SU-DHL-6 (cell line): ENCODE measurements at regions not wholly inside any gene's neighbourhood (a gene's known extent, or its start where the extent isn't known, plus 50 kb on each side); places are given as distances from the start of the nearest gene placed in this dataset.

Experiments used
- H2AFZ ChIP-seq: fragments of 200-600 bp; sonication (generic); 2 replicates; pipeline ENCODE4 v1.6.1; 2014; ENCODE audit warnings: low read depth, mild to moderate bottlenecking, moderate library complexity, mixed read lengths, antibody characterized with exemption, low read length; ENCODE audit not compliant: severe bottlenecking
- H3F3A ChIP-seq: fragments of 200-600 bp; shearing (Covaris generic); 2 replicates; pipeline ENCODE4 v1.6.0; 2016; ENCODE audit warnings: antibody characterized with exemption, mild to moderate bottlenecking; ENCODE audit not compliant: insufficient read depth
- H3K27ac ChIP-seq: fragments of 200-600 bp; sonication (generic); 2 replicates; pipeline ENCODE4 v1.5.1; 2016; ENCODE audit warnings: low read depth, mild to moderate bottlenecking, low read length, moderate library complexity, mixed read lengths
- H3K27me3 ChIP-seq: fragments of 200-600 bp; sonication (generic), shearing (Covaris generic); 2 replicates; pipeline ENCODE4 v1.6.0; 2014; ENCODE audit warnings: mild to moderate bottlenecking, low read length
- H3K36me3 ChIP-seq: fragments of 200-600 bp; sonication (generic); 2 replicates; pipeline ENCODE4 v1.6.1; 2014; ENCODE audit warnings: mild to moderate bottlenecking, low read length, mixed read lengths
- H3K4me2 ChIP-seq: fragments of 300-600, 200-600 bp; shearing (Covaris generic), sonication (generic); 2 replicates; pipeline ENCODE4 v1.6.0; 2014; ENCODE audit warnings: low read length, low read depth, mild to moderate bottlenecking; ENCODE audit not compliant: poor library complexity, severe bottlenecking
- H3K4me3 ChIP-seq: fragments of 200-600 bp; sonication (generic); 2 replicates; pipeline ENCODE4 v1.5.1; 2014; ENCODE audit warnings: antibody characterized with exemption, low read length, mild to moderate bottlenecking, mixed read lengths; ENCODE audit not compliant: insufficient read depth, poor library complexity, severe bottlenecking
- H3K79me2 ChIP-seq: fragments of 200-600 bp; sonication (generic); 2 replicates; pipeline ENCODE4 v1.6.1; 2014; ENCODE audit warnings: mild to moderate bottlenecking, low read length, moderate library complexity; ENCODE audit not compliant: insufficient read depth
- H3K9ac ChIP-seq: fragments of 200-600 bp; sonication (generic); 2 replicates; pipeline ENCODE4 v1.7.0; 2014; ENCODE audit warnings: mild to moderate bottlenecking, low read length
- H3K9me2 ChIP-seq: fragments of 200-600 bp; sonication (generic); replicated peaks from 2 replicates; pipeline ENCODE4 v1.6.1; 2014; ENCODE audit warnings: low read length; ENCODE audit not compliant: insufficient read depth
- H3K9me3 ChIP-seq: fragments of 200-600 bp; sonication (generic); 2 replicates; pipeline ENCODE4 v1.6.1; 2014; ENCODE audit warnings: low read length, mixed read lengths; ENCODE audit not compliant: insufficient read depth
- H4K20me1 ChIP-seq: fragments of 200-600 bp; sonication (generic); 2 replicates; pipeline ENCODE4 v1.6.1; 2014; ENCODE audit warnings: low read depth, mild to moderate bottlenecking, antibody characterized with exemption, low read length, moderate library complexity, mixed read lengths
- CTCF ChIP-seq: fragments of 200-600 bp; sonication (generic); IDR thresholded peaks from one replicate; pipeline ENCODE4 v1.5.1; 2017; ENCODE audit warnings: antibody characterized with exemption, mild to moderate bottlenecking, low read length, moderate library complexity; ENCODE audit not compliant: insufficient read depth, poor library complexity, severe bottlenecking
- EZH2phosphoT487 ChIP-seq: fragments of 200-600 bp; sonication (generic), shearing (Covaris generic); conservative IDR thresholded peaks from 2 replicates; pipeline ENCODE4 v1.6.1; 2018; ENCODE audit warnings: mild to moderate bottlenecking, antibody characterized with exemption, low read length, moderate library complexity, mixed read lengths

DNA sequence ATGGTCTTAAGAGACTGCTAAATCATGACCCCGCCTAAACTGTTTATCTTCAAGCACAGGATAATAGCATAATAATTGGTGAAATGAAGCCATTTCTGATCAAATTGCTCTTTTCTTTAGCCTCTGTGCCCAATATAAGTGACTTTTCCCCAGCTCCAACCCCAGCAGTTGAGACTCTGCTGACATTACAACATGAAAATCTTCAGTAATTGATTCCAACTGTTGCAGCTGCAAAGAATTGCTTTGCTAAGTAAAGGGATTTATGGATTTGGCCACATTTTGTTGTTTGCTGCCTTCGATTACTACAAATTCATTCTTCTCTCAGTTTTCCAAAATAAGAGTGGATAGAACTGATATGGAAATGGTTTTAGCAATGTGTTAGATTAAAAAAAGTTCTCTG lies 576.7 kb upstream of the LRRC4C start:
- Histone ChIP-seq H4K20me1 (no peaks in the 10 kb centered on the region), H3K36me3 (no peaks in the 10 kb centered on the region), H3F3A (no peaks in the 10 kb centered on the region), H3K9me3 (no peaks in the 10 kb centered on the region), H3K4me3 (no peak overlapping the region), H3K4me2 (no peak overlapping the region), H3K9me2 (no peaks in the 10 kb centered on the region), H2AFZ (no peak overlapping the region), H3K9ac (no peak overlapping the region), H3K27ac (no peak overlapping the region), H3K27me3 (no peaks in the 10 kb centered on the region), H3K79me2 (no peaks in the 10 kb centered on the region)
- TF ChIP-seq CTCF (no peak), EZH2phosphoT487 (no peak)

GRCh38 chr11:42043312-42043711 lies 583.9 kb upstream of the LRRC4C start:
- no peaks in the 10 kb centered on the region for H3K27me3 ChIP-seq
- no peaks in the 10 kb centered on the region for H3F3A ChIP-seq
- no peaks in the 10 kb centered on the region for H3K36me3 ChIP-seq
- H3K9me2 ChIP-seq, result no peaks in the 10 kb centered on the region
- H3K9me3 ChIP-seq, result no peaks in the 10 kb centered on the region
- TF ChIP-seq EZH2phosphoT487 (no peak), CTCF (no peak)
- H3K4me3 ChIP-seq, result no peak overlapping the region
- no peak overlapping the region for H3K27ac ChIP-seq
- H3K9ac ChIP-seq, result no peak overlapping the region
- H3K79me2 ChIP-seq, result no peaks in the 10 kb centered on the region
- no peaks in the 10 kb centered on the region for H4K20me1 ChIP-seq
- no peak overlapping the region for H3K4me2 ChIP-seq
- H2AFZ ChIP-seq, result no peak overlapping the region

DNA sequence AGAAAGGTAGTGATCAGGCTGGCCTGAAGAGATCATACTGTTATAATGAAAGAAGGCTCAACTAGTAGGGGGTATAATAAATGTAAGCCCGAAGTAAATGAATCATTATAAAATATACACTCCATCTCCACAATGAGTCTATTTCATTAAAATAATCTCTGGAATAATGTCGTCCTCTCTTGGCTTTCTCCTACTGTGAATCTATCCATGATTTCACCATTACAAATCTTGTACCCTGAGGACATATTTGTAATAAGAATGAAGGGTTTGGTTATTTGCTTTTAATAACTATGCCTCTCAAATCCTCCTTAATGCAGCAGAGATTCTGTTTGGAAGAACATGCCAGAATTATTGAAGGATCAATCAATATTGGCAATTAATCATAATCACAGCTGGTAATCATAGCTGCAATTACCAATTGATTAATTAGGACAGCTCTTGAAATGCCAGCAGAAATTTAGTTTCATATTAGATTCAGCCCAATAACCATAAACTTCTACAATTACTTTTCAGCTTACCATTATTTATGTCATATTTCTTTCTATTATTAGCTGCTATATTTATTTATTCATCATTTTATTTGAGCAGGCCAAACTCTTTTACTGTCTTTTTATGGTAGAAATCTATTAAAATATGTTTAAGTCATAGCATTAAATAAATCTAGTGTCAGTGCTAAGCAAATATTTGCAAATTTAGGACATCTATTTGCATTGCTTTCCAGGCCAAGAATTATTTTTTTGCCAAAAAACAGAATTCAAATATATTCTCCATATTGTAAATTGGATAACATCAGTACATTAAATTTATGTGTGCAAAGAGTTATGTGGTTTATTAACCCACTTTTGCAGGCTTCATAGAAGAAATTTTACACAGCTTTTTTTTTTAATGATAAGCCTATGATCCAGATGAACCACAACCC lies 588.4 kb upstream of the LRRC4C start:
- Histone ChIP-seq H3K79me2 (no peaks in the 10 kb centered on the region), H2AFZ (no peak overlapping the region), H3K36me3 (no peaks in the 10 kb centered on the region), H3K9me3 (no peaks in the 10 kb centered on the region), H3K9ac (no peak overlapping the region), H3F3A (no peaks in the 10 kb centered on the region), H3K9me2 (no peaks in the 10 kb centered on the region), H3K27me3 (no peaks in the 10 kb centered on the region), H3K4me2 (no peak overlapping the region), H4K20me1 (no peaks in the 10 kb centered on the region), H3K4me3 (no peak overlapping the region), H3K27ac (no peak overlapping the region)
- no peak for TF ChIP-seq CTCF
- no peak for TF ChIP-seq EZH2phosphoT487
